Keratinocyte (primary cell): ENCODE measurements at regions not wholly inside any gene's neighbourhood (a gene's known extent, or its start where the extent isn't known, plus 50 kb on each side); places are given as distances from the start of the nearest gene placed in this dataset.

ENCODE experiments used
- DNase-seq: peaks from one replicate; pipeline ENCODE4 v3.0.0-alpha.2; 2011; ENCODE audit warnings: low read depth, missing footprints, low spot score
- FAIRE-seq: peaks from 2 replicates; lab custom pipeline; 2011; peaks lifted over from hg19 to GRCh38; lab: Jason Lieb, UNC
- H2AFZ ChIP-seq: 2 replicates; pipeline ENCODE4 v1.6.0; 2012; ENCODE audit warnings: low read length, control low read depth, inconsistent platforms; ENCODE audit not compliant: control insufficient read depth
- H3K27ac ChIP-seq: 2 replicates; pipeline ENCODE4 v1.5.1; 2011; ENCODE audit warnings: low read length; ENCODE audit not compliant: control insufficient read depth, insufficient read depth
- H3K27me3 ChIP-seq: 3 replicates; pipeline ENCODE4 v1.6.0; 2011; ENCODE audit warnings: low read length; ENCODE audit not compliant: control insufficient read depth, insufficient read depth; ENCODE audit errors: extremely low read depth
- H3K36me3 ChIP-seq, 2 experiments: 2 replicates in 1 of 2; 3 replicates in 1 of 2; pipeline ENCODE4 v1.5.1; 2011; ENCODE audit warnings: low read length in 2 of 2, mild to moderate bottlenecking in 1 of 2; ENCODE audit not compliant: control insufficient read depth in 2 of 2, insufficient read depth in 2 of 2; ENCODE audit errors: extremely low read depth in 1 of 2
- H3K4me1 ChIP-seq: 3 replicates; pipeline ENCODE4 v1.5.1; 2011; ENCODE audit warnings: low read length; ENCODE audit not compliant: control insufficient read depth, insufficient read depth; ENCODE audit errors: extremely low read depth
- H3K4me2 ChIP-seq: 3 replicates; pipeline ENCODE4 v1.6.0; 2011; ENCODE audit warnings: low read depth, low read length; ENCODE audit not compliant: control insufficient read depth, insufficient read depth; ENCODE audit errors: extremely low read depth
- H3K4me3 ChIP-seq, 3 experiments: fragments of 200-600 bp in 1 of 3; sonication (generic) in 1 of 3; 2 replicates in 2 of 3; 3 replicates in 1 of 3; pipeline ENCODE4 v1.5.1; 2011 to 2016; ENCODE audit warnings: low read length in 3 of 3, mild to moderate bottlenecking in 3 of 3, control low read depth in 2 of 3, inconsistent platforms in 1 of 3, low read depth in 1 of 3, mixed read lengths in 1 of 3, mixed run types in 1 of 3, moderate library complexity in 1 of 3; ENCODE audit not compliant: control insufficient read depth in 2 of 3, insufficient read depth in 2 of 3; ENCODE audit errors: extremely low read depth in 1 of 3
- H3K79me2 ChIP-seq: 2 replicates; pipeline ENCODE4 v1.6.0; 2012; ENCODE audit warnings: low read length; ENCODE audit not compliant: control insufficient read depth, insufficient read depth
- H3K9ac ChIP-seq: 3 replicates; pipeline ENCODE4 v1.6.0; 2011; ENCODE audit warnings: low read length; ENCODE audit not compliant: control insufficient read depth, insufficient read depth; ENCODE audit errors: extremely low read depth
- H3K9me1 ChIP-seq: 3 replicates; pipeline ENCODE4 v1.6.0; 2011; ENCODE audit warnings: low read length; ENCODE audit not compliant: control insufficient read depth, insufficient read depth; ENCODE audit errors: extremely low read depth
- H3K9me3 ChIP-seq: 2 replicates; pipeline ENCODE4 v1.5.1; 2012; ENCODE audit warnings: low read depth, low read length; ENCODE audit not compliant: control insufficient read depth
- H4K20me1 ChIP-seq: 3 replicates; pipeline ENCODE4 v1.6.0; 2011; ENCODE audit warnings: low read length; ENCODE audit not compliant: control insufficient read depth, insufficient read depth; ENCODE audit errors: extremely low read depth
- EZH2 ChIP-seq: IDR thresholded peaks from one replicate; pipeline ENCODE4 v1.6.1; 2012; ENCODE audit warnings: inconsistent platforms, mild to moderate bottlenecking, low read length, moderate library complexity
- dilution Hi-C: fragments of 300-500 bp; cut with MboI; formaldehyde crosslinking; loops from one replicate; pipeline ENCODE4 v1.7.0; 2020; ENCODE audit warnings: low sequenced_read_pairs; ENCODE audit not compliant: extremely low pct_ligation_motif_present
- TF ChIP-seq, protein P1 (sequence below), 3 experiments: IDR thresholded peaks in 1 of 3; conservative IDR thresholded peaks in 1 of 3; optimal IDR thresholded peaks in 1 of 3; 2 replicates in 2 of 3; 3 replicates in 1 of 3; pipeline versions ENCODE3 to v1.5.1; 2011; ENCODE audit warnings: low read length in 3 of 3, mild to moderate bottlenecking in 3 of 3, moderate library complexity in 2 of 3, control low read depth in 1 of 3, inconsistent platforms in 1 of 3; ENCODE audit not compliant: insufficient read depth in 2 of 3; ENCODE audit errors: extremely low read depth in 1 of 3

DNA sequence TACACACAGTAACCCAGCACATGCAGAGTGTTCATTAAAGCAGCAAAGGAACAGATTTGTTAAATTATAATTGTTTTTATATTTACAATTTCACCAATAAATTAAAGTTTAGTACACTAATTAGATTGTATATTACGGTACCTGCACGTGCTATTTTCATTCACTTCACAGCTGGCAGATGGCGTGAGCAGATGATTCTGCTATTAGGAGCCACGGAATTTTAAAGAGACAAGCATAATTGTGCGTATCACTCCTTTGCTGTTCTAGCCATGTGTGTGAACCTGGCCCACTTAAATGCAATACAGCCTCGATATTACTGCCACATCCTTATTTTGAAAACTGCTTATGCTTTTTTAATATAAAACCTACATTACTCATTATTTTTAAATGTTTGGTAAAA lies 332.8 kb upstream of the SOX11 start:
- H3K4me2 ChIP-seq = no peak overlapping the region
- peaks cover 2% of the 10 kb centered on the region for H3K9me3 ChIP-seq
- no peak overlapping the region for H3K4me3 ChIP-seq
- no peaks in the 10 kb centered on the region for H3K4me1 ChIP-seq
- no peak for FAIRE-seq
- no peak overlapping the region for H2AFZ ChIP-seq
- no peaks in the 10 kb centered on the region for H3K27me3 ChIP-seq
- H3K9me1 ChIP-seq = no peaks in the 10 kb centered on the region
- no peaks in the 10 kb centered on the region for H3K79me2 ChIP-seq
- dilution Hi-C loops = no loop called here
- H3K36me3 ChIP-seq = no peaks in the 10 kb centered on the region
- H3K9ac ChIP-seq = no peak overlapping the region
- no peaks in the 10 kb centered on the region for H4K20me1 ChIP-seq
- TF ChIP-seq, protein P1, sequence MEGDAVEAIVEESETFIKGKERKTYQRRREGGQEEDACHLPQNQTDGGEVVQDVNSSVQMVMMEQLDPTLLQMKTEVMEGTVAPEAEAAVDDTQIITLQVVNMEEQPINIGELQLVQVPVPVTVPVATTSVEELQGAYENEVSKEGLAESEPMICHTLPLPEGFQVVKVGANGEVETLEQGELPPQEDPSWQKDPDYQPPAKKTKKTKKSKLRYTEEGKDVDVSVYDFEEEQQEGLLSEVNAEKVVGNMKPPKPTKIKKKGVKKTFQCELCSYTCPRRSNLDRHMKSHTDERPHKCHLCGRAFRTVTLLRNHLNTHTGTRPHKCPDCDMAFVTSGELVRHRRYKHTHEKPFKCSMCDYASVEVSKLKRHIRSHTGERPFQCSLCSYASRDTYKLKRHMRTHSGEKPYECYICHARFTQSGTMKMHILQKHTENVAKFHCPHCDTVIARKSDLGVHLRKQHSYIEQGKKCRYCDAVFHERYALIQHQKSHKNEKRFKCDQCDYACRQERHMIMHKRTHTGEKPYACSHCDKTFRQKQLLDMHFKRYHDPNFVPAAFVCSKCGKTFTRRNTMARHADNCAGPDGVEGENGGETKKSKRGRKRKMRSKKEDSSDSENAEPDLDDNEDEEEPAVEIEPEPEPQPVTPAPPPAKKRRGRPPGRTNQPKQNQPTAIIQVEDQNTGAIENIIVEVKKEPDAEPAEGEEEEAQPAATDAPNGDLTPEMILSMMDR (optimal IDR thresholded peaks at IDR 0.05 in 1 of 3, IDR thresholded peaks at IDR 0.05 in 1 of 3, conservative IDR thresholded peaks at IDR 0.05 in 1 of 3; ENCODE audit: extremely low read depth in 1 of 3, insufficient read depth in 2 of 3, low read length in 3 of 3) = no peak
- no peak for TF ChIP-seq EZH2
- no peak overlapping the region for H3K27ac ChIP-seq
- DNase-seq = no peak

DNA sequence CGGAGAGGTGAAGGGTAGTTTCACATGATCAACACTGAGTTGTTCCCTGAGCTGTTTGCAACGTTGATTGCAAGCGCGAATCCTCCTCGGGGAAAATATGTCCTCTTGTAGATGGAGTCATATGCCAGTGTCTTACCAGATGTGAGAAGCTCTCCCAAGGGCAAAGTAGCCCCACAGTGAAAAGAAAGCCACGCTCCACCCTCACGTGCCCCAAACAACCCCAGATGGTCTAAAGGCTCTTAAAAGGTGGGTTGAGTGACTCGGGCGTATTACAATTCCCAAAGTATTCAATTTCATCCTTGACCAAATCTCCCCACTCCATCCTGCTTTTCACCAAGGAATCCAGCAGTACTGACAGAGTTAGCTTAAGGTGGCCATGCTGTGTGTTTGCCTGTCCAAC lies 332.1 kb upstream of the SOX11 start:
- Histone ChIP-seq H3K4me1 (no peaks in the 10 kb centered on the region), H4K20me1 (no peaks in the 10 kb centered on the region), H3K4me2 (no peak overlapping the region), H3K9ac (no peak overlapping the region), H3K79me2 (no peaks in the 10 kb centered on the region), H3K27me3 (no peaks in the 10 kb centered on the region), H3K4me3 (no peak overlapping the region), H3K36me3 (no peaks in the 10 kb centered on the region), H3K27ac (no peak overlapping the region), H2AFZ (no peak overlapping the region), H3K9me3 (peaks cover 2% of the 10 kb centered on the region), H3K9me1 (no peaks in the 10 kb centered on the region)
- dilution Hi-C loops = no loop called here
- TF ChIP-seq, protein P1 (optimal IDR thresholded peaks at IDR 0.05 in 1 of 3, IDR thresholded peaks at IDR 0.05 in 1 of 3, conservative IDR thresholded peaks at IDR 0.05 in 1 of 3; ENCODE audit: extremely low read depth in 1 of 3, insufficient read depth in 2 of 3, low read length in 3 of 3) = no peak
- TF ChIP-seq EZH2 = no peak
- FAIRE-seq (no peak), DNase-seq (no peak)
